ENCODE measurements at regions not wholly inside any gene's neighbourhood (a gene's known extent, or its start where the extent isn't known, plus 50 kb on each side); places are given as distances from the start of the nearest gene placed in this dataset.

GRCh38 chr10:128962182-128962581 is 504.9 kb upstream of the MGMT start:
- H3K36me3 ChIP-seq (ENCODE audit: insufficient read depth, low read length), result no peaks in the 10 kb centered on the region
- no peak overlapping the region for H2AFZ ChIP-seq (ENCODE audit: low read length)
- no peaks in the 10 kb centered on the region for H4K20me1 ChIP-seq (ENCODE audit: insufficient read depth, low read length)
- H3F3A ChIP-seq (ENCODE audit: insufficient read depth, low read length), result no peaks in the 10 kb centered on the region
- no peaks in the 10 kb centered on the region for H3K9me2 ChIP-seq (ENCODE audit: low read depth, low read length)
- H3K4me2 ChIP-seq (ENCODE audit: low read length), result no peak overlapping the region
- H3K4me3 ChIP-seq (ENCODE audit: low read depth, low read length, poor library complexity, severe bottlenecking), result no peak overlapping the region
- no peaks in the 10 kb centered on the region for H3K4me1 ChIP-seq (ENCODE audit: insufficient read depth, low read length, severe bottlenecking)
- H3K79me2 ChIP-seq (ENCODE audit: insufficient read depth, low read length), result no peaks in the 10 kb centered on the region
- TF ChIP-seq CTCF (IDR thresholded peaks at IDR 0.05; ENCODE audit: low read length) (no peak), EZH2 (IDR thresholded peaks at IDR 0.05; ENCODE audit: borderline replicate concordance, low read length) (no peak)
- no peak overlapping the region for H3K27ac ChIP-seq (ENCODE audit: low read depth, low read length, poor library complexity, severe bottlenecking)
- no peak overlapping the region for H3K9ac ChIP-seq (ENCODE audit: low read length)
- no peaks in the 10 kb centered on the region for H3K9me3 ChIP-seq (ENCODE audit: low read length)
- 0 out of 2 replicates have a peak, but pooled peaks cover 4% of the 10 kb centered on the region for H3K27me3 ChIP-seq (ENCODE audit: insufficient read depth, low read length)

GRCh38 chr10:128963211-128964099 is 503.6 kb upstream of the MGMT start:
- H2AFZ ChIP-seq (ENCODE audit: low read length), result no peak overlapping the region
- H3K27ac ChIP-seq (ENCODE audit: low read depth, low read length, poor library complexity, severe bottlenecking), result no peak overlapping the region
- no peak overlapping the region for H3K9ac ChIP-seq (ENCODE audit: low read length)
- no peaks in the 10 kb centered on the region for H3K36me3 ChIP-seq (ENCODE audit: insufficient read depth, low read length)
- no peak for TF ChIP-seq EZH2 (IDR thresholded peaks at IDR 0.05; ENCODE audit: borderline replicate concordance, low read length)
- TF ChIP-seq CTCF (IDR thresholded peaks at IDR 0.05; ENCODE audit: low read length), result no peak
- no peaks in the 10 kb centered on the region for H3K9me2 ChIP-seq (ENCODE audit: low read depth, low read length)
- 0 out of 2 replicates have a peak, but pooled peaks cover 4% of the 10 kb centered on the region for H3K27me3 ChIP-seq (ENCODE audit: insufficient read depth, low read length)
- no peaks in the 10 kb centered on the region for H4K20me1 ChIP-seq (ENCODE audit: insufficient read depth, low read length)
- H3K4me3 ChIP-seq (ENCODE audit: low read depth, low read length, poor library complexity, severe bottlenecking), result no peak overlapping the region
- no peaks in the 10 kb centered on the region for H3K79me2 ChIP-seq (ENCODE audit: insufficient read depth, low read length)
- H3F3A ChIP-seq (ENCODE audit: insufficient read depth, low read length), result no peaks in the 10 kb centered on the region
- H3K4me2 ChIP-seq (ENCODE audit: low read length), result no peak overlapping the region
- H3K4me1 ChIP-seq (ENCODE audit: insufficient read depth, low read length, severe bottlenecking), result no peaks in the 10 kb centered on the region
- H3K9me3 ChIP-seq (ENCODE audit: low read length), result no peaks in the 10 kb centered on the region

GRCh38 chr10:128964100-128964403 is 503.0 kb upstream of the MGMT start:
- no peaks in the 10 kb centered on the region for H3F3A ChIP-seq (ENCODE audit: insufficient read depth, low read length)
- no peak overlapping the region for H2AFZ ChIP-seq (ENCODE audit: low read length)
- H3K9me2 ChIP-seq (ENCODE audit: low read depth, low read length), result no peaks in the 10 kb centered on the region
- H3K9ac ChIP-seq (ENCODE audit: low read length), result no peak overlapping the region
- H3K79me2 ChIP-seq (ENCODE audit: insufficient read depth, low read length), result no peaks in the 10 kb centered on the region
- H3K36me3 ChIP-seq (ENCODE audit: insufficient read depth, low read length), result no peaks in the 10 kb centered on the region
- H3K4me3 ChIP-seq (ENCODE audit: low read depth, low read length, poor library complexity, severe bottlenecking), result no peak overlapping the region
- H3K27ac ChIP-seq (ENCODE audit: low read depth, low read length, poor library complexity, severe bottlenecking), result no peak overlapping the region
- H3K9me3 ChIP-seq (ENCODE audit: low read length), result no peaks in the 10 kb centered on the region
- no peak overlapping the region for H3K4me2 ChIP-seq (ENCODE audit: low read length)
- no peaks in the 10 kb centered on the region for H3K4me1 ChIP-seq (ENCODE audit: insufficient read depth, low read length, severe bottlenecking)
- H4K20me1 ChIP-seq (ENCODE audit: insufficient read depth, low read length), result no peaks in the 10 kb centered on the region
- 0 out of 2 replicates have a peak, but pooled peaks cover 1% of the 10 kb centered on the region for H3K27me3 ChIP-seq (ENCODE audit: insufficient read depth, low read length)
- TF ChIP-seq CTCF (IDR thresholded peaks at IDR 0.05; ENCODE audit: low read length) (no peak), EZH2 (IDR thresholded peaks at IDR 0.05; ENCODE audit: borderline replicate concordance, low read length) (no peak)
